A549 (cell line): ENCODE measurements at regions not wholly inside any gene's neighbourhood (a gene's known extent, or its start where the extent isn't known, plus 50 kb on each side); places are given as distances from the start of the nearest gene placed in this dataset.
A peak's percentile ranks its signal among the peaks of the same experiment; 100 is the strongest.

ENCODE experiments used
- ATAC-seq, 2 experiments: fragments of 200-7000 bp in 1 of 2; fragments of >200 bp in 1 of 2; cut with Nextera tagmentation in 1 of 2; cut with Tn5 transposase in 1 of 2; 3 replicates each; pipeline versions ENCODE4 v1.8.0 to v1.9.1; 2018 to 2020; ENCODE audit warnings: mild to moderate bottlenecking in 1 of 2, moderate library complexity in 1 of 2
- CTCF ChIA-PET: fragments of 300-600 bp; sonication (Branson Sonifier 250); formaldehyde crosslinking; extraction: SDS; loops from one replicate; lab custom pipeline; 2021; ENCODE audit warnings: antibody characterized with exemption, inconsistent platforms; lab: Yijun Ruan, JAX
- POLR2A ChIA-PET: fragments of 350-600 bp; formaldehyde crosslinking; extraction: SDS; loops from one replicate; lab custom pipeline; 2021; ENCODE audit warnings: antibody characterized with exemption, inconsistent platforms; lab: Yijun Ruan, JAX
- DNase-seq, 2 experiments: peaks; one replicate each; pipeline versions ENCODE4 v3.0.0 to v3.0.0-alpha.2; 2011 to 2016; ENCODE audit warnings: low read depth in 1 of 2, low spot score in 1 of 2
- FAIRE-seq: peaks from 2 replicates; lab custom pipeline; 2011; peaks lifted over from hg19 to GRCh38; lab: Jason Lieb, UNC
- H3K27ac ChIP-seq, 2 experiments: fragments of >200 bp; sonication (Bioruptor Twin); formaldehyde crosslinking; 3 replicates each; pipeline ENCODE4 v1.5.1; 2016 to 2017
- H3K4me1 ChIP-seq: fragments of >200 bp; sonication (Bioruptor Twin); formaldehyde crosslinking; 3 replicates; pipeline ENCODE4 v1.6.1; 2016
- H3K4me2 ChIP-seq: fragments of >200 bp; sonication (Bioruptor Twin); formaldehyde crosslinking; 3 replicates; pipeline ENCODE4 v1.6.1; 2016
- H3K4me3 ChIP-seq: fragments of >200 bp; sonication (Bioruptor Twin); formaldehyde crosslinking; 3 replicates; pipeline ENCODE4 v1.5.1; 2016
- H3K9me3 ChIP-seq: fragments of >200 bp; sonication (Bioruptor Twin); formaldehyde crosslinking; 3 replicates; pipeline ENCODE4 v1.6.1; 2016
- BHLHE40 ChIP-seq: IDR thresholded peaks from 2 replicates; pipeline ENCODE4 v1.6.1; 2012; ENCODE audit warnings: low read depth, low read length, inconsistent platforms
- CBX8 ChIP-seq: fragments of 200-600 bp; sonication (generic); IDR thresholded peaks from 2 replicates; pipeline ENCODE4 v1.6.1; 2016
- CEBPB ChIP-seq, 2 experiments: fragments of >200 bp in 1 of 2; sonication (Bioruptor Twin) in 1 of 2; formaldehyde crosslinking in 1 of 2; IDR thresholded peaks; 2 replicates each; pipeline ENCODE4 v1.6.1; 2012 to 2016
- EHF ChIP-seq: fragments of 250-450 bp; sonication (Bioruptor Pico); IDR thresholded peaks from 2 replicates; pipeline ENCODE4 v1.5.0; 2020; ENCODE audit warnings: mild to moderate bottlenecking
- ESRRA ChIP-seq: fragments of 150-350 bp; IDR thresholded peaks from 2 replicates; pipeline ENCODE4 v1.6.1; 2014; ENCODE audit warnings: mild to moderate bottlenecking, low read length, borderline replicate concordance
- FOSL2 ChIP-seq, 2 experiments: fragments of 450-650 bp in 1 of 2; fragments of >200 bp in 1 of 2; sonication (Bioruptor Twin) in 1 of 2; formaldehyde crosslinking; IDR thresholded peaks; 2 replicates each; pipeline versions ENCODE4 v1.5.0 to v1.6.1; 2016 to 2020; ENCODE audit warnings: mild to moderate bottlenecking in 1 of 2, moderate library complexity in 1 of 2
- FOXS1 ChIP-seq: fragments of 250-450 bp; sonication (Bioruptor Pico); IDR thresholded peaks from 2 replicates; pipeline ENCODE4 v1.5.0; 2020; ENCODE audit warnings: mild to moderate bottlenecking, moderate library complexity
- GATA3 ChIP-seq: IDR thresholded peaks from 2 replicates; pipeline ENCODE4 v1.6.1; 2012; ENCODE audit warnings: borderline replicate concordance
- HDAC2 ChIP-seq: fragments of 200-600 bp; sonication (generic); IDR thresholded peaks from 2 replicates; pipeline ENCODE4 v1.6.1; 2016
- HEYL ChIP-seq: fragments of 250-450 bp; sonication (Bioruptor Pico); IDR thresholded peaks from 2 replicates; pipeline ENCODE4 v1.8.0; 2021; ENCODE audit warnings: mild to moderate bottlenecking, moderate library complexity
- HOXB13 ChIP-seq: fragments of 250-450 bp; sonication (Bioruptor Pico); IDR thresholded peaks from 2 replicates; pipeline ENCODE4 v1.5.0; 2020; ENCODE audit warnings: low read depth, mild to moderate bottlenecking, moderate library complexity
- JUN ChIP-seq, 2 experiments: fragments of >200 bp; sonication (Bioruptor Twin); formaldehyde crosslinking; IDR thresholded peaks; 2 replicates in 1 of 2; 3 replicates in 1 of 2; pipeline ENCODE4 v1.6.1; 2016 to 2017
- JUNB ChIP-seq: fragments of >200 bp; sonication (Bioruptor Twin); formaldehyde crosslinking; IDR thresholded peaks from 2 replicates; pipeline ENCODE4 v1.6.1; 2016
- KDM1A ChIP-seq: fragments of 200-600 bp; sonication (generic); IDR thresholded peaks from 2 replicates; pipeline ENCODE4 v1.6.1; 2016; ENCODE audit warnings: low read depth, mild to moderate bottlenecking
- KDM5A ChIP-seq: fragments of 200-600 bp; sonication (generic); IDR thresholded peaks from 2 replicates; pipeline ENCODE4 v1.6.1; 2016; ENCODE audit warnings: antibody characterized with exemption, mild to moderate bottlenecking
- MAZ ChIP-seq: fragments of 150-350 bp; IDR thresholded peaks from 2 replicates; pipeline ENCODE4 v1.6.1; 2014; ENCODE audit warnings: antibody characterized with exemption, low read depth, low read length, borderline replicate concordance
- NFE2L2 ChIP-seq: fragments of 150-350 bp; conservative IDR thresholded peaks from 2 replicates; pipeline ENCODE4 v1.6.1; 2014; ENCODE audit warnings: low read length
- PBX3 ChIP-seq: IDR thresholded peaks from 2 replicates; pipeline ENCODE4 v1.6.1; 2012
- POLR2A ChIP-seq: IDR thresholded peaks from 2 replicates; pipeline ENCODE4 v1.6.1; 2012; ENCODE audit warnings: mild to moderate bottlenecking, low read length
- RAD21 ChIP-seq, 2 experiments: fragments of >200 bp in 1 of 2; sonication (Bioruptor Twin) in 1 of 2; formaldehyde crosslinking in 1 of 2; IDR thresholded peaks in 1 of 2; conservative IDR thresholded peaks in 1 of 2; 2 replicates in 1 of 2; 3 replicates in 1 of 2; pipeline ENCODE4 v1.6.1; 2012 to 2018; ENCODE audit warnings: inconsistent platforms in 1 of 2
- RARB ChIP-seq: fragments of 250-450 bp; sonication (Bioruptor Pico); IDR thresholded peaks from 2 replicates; pipeline ENCODE4 v1.8.0; 2021; ENCODE audit warnings: mild to moderate bottlenecking, moderate library complexity
- RCOR1 ChIP-seq: fragments of 150-350 bp; IDR thresholded peaks from 2 replicates; pipeline ENCODE4 v1.6.1; 2014; ENCODE audit warnings: antibody characterized with exemption, low read length, low read depth
- REST ChIP-seq: fragments of 200-600 bp; sonication (generic); IDR thresholded peaks from 2 replicates; pipeline ENCODE4 v1.6.1; 2016; ENCODE audit warnings: antibody characterized with exemption, mild to moderate bottlenecking, moderate library complexity
- SMC3 ChIP-seq: fragments of >200 bp; sonication (Bioruptor Twin); formaldehyde crosslinking; IDR thresholded peaks from 3 replicates; pipeline ENCODE4 v1.6.1; 2018; ENCODE audit warnings: inconsistent platforms
- SREBF2 ChIP-seq: fragments of 450-650 bp; IDR thresholded peaks from 2 replicates; pipeline ENCODE4 v1.6.1; 2014; ENCODE audit warnings: mild to moderate bottlenecking, moderate library complexity
- ZC3H11A ChIP-seq: fragments of 450-650 bp; IDR thresholded peaks from 2 replicates; pipeline ENCODE4 v1.6.1; 2014; ENCODE audit warnings: antibody characterized with exemption, mild to moderate bottlenecking
- ZFP36 ChIP-seq: fragments of 450-650 bp; IDR thresholded peaks from 2 replicates; pipeline ENCODE4 v1.6.1; 2014; ENCODE audit warnings: borderline replicate concordance; ENCODE audit not compliant: partially characterized antibody
- ZNF302 ChIP-seq: fragments of 250-450 bp; sonication (Bioruptor Pico); IDR thresholded peaks from 2 replicates; pipeline ENCODE4 v1.9.0; 2021; ENCODE audit warnings: inconsistent platforms, mild to moderate bottlenecking, moderate library complexity
- ZSCAN20 ChIP-seq: fragments of 250-450 bp; sonication (Bioruptor Pico); IDR thresholded peaks from 2 replicates; pipeline ENCODE4 v1.8.0; 2022; ENCODE audit warnings: mild to moderate bottlenecking, moderate library complexity
- WGBS: methylation state at CpG from one replicate; pipeline ENCODE4 v1.1.6; 2017; ENCODE audit errors: missing lambda C conversion rate; 5-methylcytosine and 5-hydroxymethylcytosine counted together
- TF ChIP-seq, protein P1 (sequence below): fragments of >200 bp; sonication (Bioruptor Twin); formaldehyde crosslinking; IDR thresholded peaks from 3 replicates; pipeline ENCODE4 v1.6.1; 2016
- TF ChIP-seq, protein P2 (sequence below): IDR thresholded peaks from 2 replicates; pipeline ENCODE4 v1.6.1; 2012
- TF ChIP-seq, protein P3 (sequence below): fragments of 150-350 bp; IDR thresholded peaks from 2 replicates; pipeline ENCODE4 v1.6.1; 2014; ENCODE audit warnings: low read depth, mild to moderate bottlenecking, low read length
- TF ChIP-seq, protein P4 (sequence below): fragments of >200 bp; sonication (Bioruptor Twin); formaldehyde crosslinking; IDR thresholded peaks from 3 replicates; pipeline ENCODE4 v1.5.1; 2016
- TF ChIP-seq, protein P5 (sequence below): fragments of 450-650 bp; IDR thresholded peaks from 2 replicates; pipeline ENCODE4 v1.6.1; 2014; ENCODE audit warnings: antibody characterized with exemption

DNA sequence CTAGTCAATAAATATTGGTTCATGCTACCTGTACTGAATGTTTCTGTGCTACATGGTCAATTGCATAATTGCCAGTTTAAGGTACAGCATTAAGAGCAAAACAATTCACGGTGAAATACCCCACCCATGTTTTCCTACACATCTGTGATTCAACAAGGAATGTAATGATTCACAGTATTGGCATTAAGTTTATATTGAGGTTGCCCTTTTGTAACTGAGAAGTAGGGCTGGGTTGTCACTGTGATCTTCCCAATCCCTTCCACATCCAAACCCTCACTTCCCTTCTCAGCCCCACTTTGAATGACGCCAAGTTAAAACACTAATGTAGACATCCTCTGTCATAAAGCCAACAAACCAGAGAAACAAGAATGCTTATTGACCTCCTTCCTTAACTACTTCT is 112.0 kb upstream of the TJP1 start:
- peak; percentile 99 for FAIRE-seq
- Histone ChIP-seq H3K4me2 (peak overlapping the region; percentile 63), H3K4me1 (peaks cover 62% of the 10 kb centered on the region), H3K27ac (peak overlapping the region; percentile 51 to 76; a peak in 5 of 6 replicates), H3K9me3 (no peaks in the 10 kb centered on the region), H3K4me3 (no peak overlapping the region)
- peak; percentile 70 to 79 for ATAC-seq
- ChIA-PET CTCF (interaction anchor here (0.8 to 2.8 kb wide), 5 partner anchors 8 to 277 kb away, joined by 3 to 13 read pairs (median 3); no protein-coding TSS in a partner anchor), POLR2A (no interaction called here)
- DNase-seq: peak; percentile 49 to 72
- WGBS: 3% methylated on average over 2 of the region's 2 CpGs
- no peak for TF ChIP-seq RARB (CRISPR knock-in tag)
- no peak for TF ChIP-seq ZSCAN20 (CRISPR knock-in tag)
- TF ChIP-seq JUN (IDR thresholded peaks at IDR 0.05): peak; percentile 65; a peak in 3 of 5 replicates
- TF ChIP-seq JUNB: peak; percentile 82
- TF ChIP-seq HDAC2: no peak
- TF ChIP-seq SREBF2: no peak
- TF ChIP-seq GATA3: peak; percentile 78; the same call in 1 of the 2 replicates
- no peak for TF ChIP-seq NFE2L2
- no peak for TF ChIP-seq KDM5A
- TF ChIP-seq, protein P1, sequence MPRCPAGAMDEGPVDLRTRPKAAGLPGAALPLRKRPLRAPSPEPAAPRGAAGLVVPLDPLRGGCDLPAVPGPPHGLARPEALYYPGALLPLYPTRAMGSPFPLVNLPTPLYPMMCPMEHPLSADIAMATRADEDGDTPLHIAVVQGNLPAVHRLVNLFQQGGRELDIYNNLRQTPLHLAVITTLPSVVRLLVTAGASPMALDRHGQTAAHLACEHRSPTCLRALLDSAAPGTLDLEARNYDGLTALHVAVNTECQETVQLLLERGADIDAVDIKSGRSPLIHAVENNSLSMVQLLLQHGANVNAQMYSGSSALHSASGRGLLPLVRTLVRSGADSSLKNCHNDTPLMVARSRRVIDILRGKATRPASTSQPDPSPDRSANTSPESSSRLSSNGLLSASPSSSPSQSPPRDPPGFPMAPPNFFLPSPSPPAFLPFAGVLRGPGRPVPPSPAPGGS: no peak
- TF ChIP-seq ZNF302 (CRISPR knock-in tag): no peak
- TF ChIP-seq FOXS1 (CRISPR knock-in tag): no peak
- no peak for TF ChIP-seq SMC3
- TF ChIP-seq, protein P2, sequence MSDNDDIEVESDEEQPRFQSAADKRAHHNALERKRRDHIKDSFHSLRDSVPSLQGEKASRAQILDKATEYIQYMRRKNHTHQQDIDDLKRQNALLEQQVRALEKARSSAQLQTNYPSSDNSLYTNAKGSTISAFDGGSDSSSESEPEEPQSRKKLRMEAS: peak; percentile 61; the same call in 1 of the 2 replicates
- TF ChIP-seq BHLHE40: no peak
- no peak for TF ChIP-seq CBX8
- peak; percentile 47 to 88; a peak in 3 of 4 replicates for TF ChIP-seq CEBPB (IDR thresholded peaks at IDR 0.05)
- TF ChIP-seq POLR2A: no peak
- TF ChIP-seq, protein P3, sequence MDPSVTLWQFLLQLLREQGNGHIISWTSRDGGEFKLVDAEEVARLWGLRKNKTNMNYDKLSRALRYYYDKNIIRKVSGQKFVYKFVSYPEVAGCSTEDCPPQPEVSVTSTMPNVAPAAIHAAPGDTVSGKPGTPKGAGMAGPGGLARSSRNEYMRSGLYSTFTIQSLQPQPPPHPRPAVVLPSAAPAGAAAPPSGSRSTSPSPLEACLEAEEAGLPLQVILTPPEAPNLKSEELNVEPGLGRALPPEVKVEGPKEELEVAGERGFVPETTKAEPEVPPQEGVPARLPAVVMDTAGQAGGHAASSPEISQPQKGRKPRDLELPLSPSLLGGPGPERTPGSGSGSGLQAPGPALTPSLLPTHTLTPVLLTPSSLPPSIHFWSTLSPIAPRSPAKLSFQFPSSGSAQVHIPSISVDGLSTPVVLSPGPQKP: no peak
- no peak for TF ChIP-seq RAD21 (conservative IDR thresholded peaks at IDR 0.05 in 1 of 2, IDR thresholded peaks at IDR 0.05 in 1 of 2)
- TF ChIP-seq HOXB13 (CRISPR knock-in tag): no peak
- TF ChIP-seq ZFP36: no peak
- TF ChIP-seq, protein P4, sequence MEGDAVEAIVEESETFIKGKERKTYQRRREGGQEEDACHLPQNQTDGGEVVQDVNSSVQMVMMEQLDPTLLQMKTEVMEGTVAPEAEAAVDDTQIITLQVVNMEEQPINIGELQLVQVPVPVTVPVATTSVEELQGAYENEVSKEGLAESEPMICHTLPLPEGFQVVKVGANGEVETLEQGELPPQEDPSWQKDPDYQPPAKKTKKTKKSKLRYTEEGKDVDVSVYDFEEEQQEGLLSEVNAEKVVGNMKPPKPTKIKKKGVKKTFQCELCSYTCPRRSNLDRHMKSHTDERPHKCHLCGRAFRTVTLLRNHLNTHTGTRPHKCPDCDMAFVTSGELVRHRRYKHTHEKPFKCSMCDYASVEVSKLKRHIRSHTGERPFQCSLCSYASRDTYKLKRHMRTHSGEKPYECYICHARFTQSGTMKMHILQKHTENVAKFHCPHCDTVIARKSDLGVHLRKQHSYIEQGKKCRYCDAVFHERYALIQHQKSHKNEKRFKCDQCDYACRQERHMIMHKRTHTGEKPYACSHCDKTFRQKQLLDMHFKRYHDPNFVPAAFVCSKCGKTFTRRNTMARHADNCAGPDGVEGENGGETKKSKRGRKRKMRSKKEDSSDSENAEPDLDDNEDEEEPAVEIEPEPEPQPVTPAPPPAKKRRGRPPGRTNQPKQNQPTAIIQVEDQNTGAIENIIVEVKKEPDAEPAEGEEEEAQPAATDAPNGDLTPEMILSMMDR: no peak
- no peak for TF ChIP-seq ESRRA
- TF ChIP-seq HEYL (CRISPR knock-in tag): no peak
- TF ChIP-seq, protein P5, sequence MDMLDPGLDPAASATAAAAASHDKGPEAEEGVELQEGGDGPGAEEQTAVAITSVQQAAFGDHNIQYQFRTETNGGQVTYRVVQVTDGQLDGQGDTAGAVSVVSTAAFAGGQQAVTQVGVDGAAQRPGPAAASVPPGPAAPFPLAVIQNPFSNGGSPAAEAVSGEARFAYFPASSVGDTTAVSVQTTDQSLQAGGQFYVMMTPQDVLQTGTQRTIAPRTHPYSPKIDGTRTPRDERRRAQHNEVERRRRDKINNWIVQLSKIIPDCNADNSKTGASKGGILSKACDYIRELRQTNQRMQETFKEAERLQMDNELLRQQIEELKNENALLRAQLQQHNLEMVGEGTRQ: no peak
- TF ChIP-seq KDM1A: no peak
- TF ChIP-seq REST: no peak
- TF ChIP-seq PBX3: no peak
- no peak for TF ChIP-seq ZC3H11A
- TF ChIP-seq EHF: no peak
- peak; percentile 78 for TF ChIP-seq FOSL2 (IDR thresholded peaks at IDR 0.05)
- peak; percentile 85 for TF ChIP-seq FOSL2 (CRISPR knock-in tag; IDR thresholded peaks at IDR 0.05)
- TF ChIP-seq RCOR1: no peak
- TF ChIP-seq MAZ: no peak
